D721Med (cell line): ENCODE measurements at regions not wholly inside any gene's neighbourhood (a gene's known extent, or its start where the extent isn't known, plus 50 kb on each side); places are given as distances from the start of the nearest gene placed in this dataset.

Experiments
- DNase-seq: peaks from one replicate; pipeline ENCODE4 v3.0.0; 2011; ENCODE audit warnings: low spot score; ENCODE audit not compliant: insufficient read length
- FAIRE-seq: peaks from 2 replicates; lab custom pipeline; 2011; peaks lifted over from hg19 to GRCh38; lab: Jason Lieb, UNC
- TF ChIP-seq, protein P1 (sequence below): IDR thresholded peaks from 2 replicates; pipeline ENCODE4 v1.5.1; 2012; ENCODE audit warnings: mild to moderate bottlenecking, control low read depth; ENCODE audit not compliant: insufficient read depth; ENCODE audit errors: missing control alignments

GRCh38 chr5:135135530-135136226 lies 101.7 kb upstream of the PITX1 start:
- no peak for DNase-seq
- no peak for FAIRE-seq
- TF ChIP-seq, protein P1, sequence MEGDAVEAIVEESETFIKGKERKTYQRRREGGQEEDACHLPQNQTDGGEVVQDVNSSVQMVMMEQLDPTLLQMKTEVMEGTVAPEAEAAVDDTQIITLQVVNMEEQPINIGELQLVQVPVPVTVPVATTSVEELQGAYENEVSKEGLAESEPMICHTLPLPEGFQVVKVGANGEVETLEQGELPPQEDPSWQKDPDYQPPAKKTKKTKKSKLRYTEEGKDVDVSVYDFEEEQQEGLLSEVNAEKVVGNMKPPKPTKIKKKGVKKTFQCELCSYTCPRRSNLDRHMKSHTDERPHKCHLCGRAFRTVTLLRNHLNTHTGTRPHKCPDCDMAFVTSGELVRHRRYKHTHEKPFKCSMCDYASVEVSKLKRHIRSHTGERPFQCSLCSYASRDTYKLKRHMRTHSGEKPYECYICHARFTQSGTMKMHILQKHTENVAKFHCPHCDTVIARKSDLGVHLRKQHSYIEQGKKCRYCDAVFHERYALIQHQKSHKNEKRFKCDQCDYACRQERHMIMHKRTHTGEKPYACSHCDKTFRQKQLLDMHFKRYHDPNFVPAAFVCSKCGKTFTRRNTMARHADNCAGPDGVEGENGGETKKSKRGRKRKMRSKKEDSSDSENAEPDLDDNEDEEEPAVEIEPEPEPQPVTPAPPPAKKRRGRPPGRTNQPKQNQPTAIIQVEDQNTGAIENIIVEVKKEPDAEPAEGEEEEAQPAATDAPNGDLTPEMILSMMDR = no peak

DNA sequence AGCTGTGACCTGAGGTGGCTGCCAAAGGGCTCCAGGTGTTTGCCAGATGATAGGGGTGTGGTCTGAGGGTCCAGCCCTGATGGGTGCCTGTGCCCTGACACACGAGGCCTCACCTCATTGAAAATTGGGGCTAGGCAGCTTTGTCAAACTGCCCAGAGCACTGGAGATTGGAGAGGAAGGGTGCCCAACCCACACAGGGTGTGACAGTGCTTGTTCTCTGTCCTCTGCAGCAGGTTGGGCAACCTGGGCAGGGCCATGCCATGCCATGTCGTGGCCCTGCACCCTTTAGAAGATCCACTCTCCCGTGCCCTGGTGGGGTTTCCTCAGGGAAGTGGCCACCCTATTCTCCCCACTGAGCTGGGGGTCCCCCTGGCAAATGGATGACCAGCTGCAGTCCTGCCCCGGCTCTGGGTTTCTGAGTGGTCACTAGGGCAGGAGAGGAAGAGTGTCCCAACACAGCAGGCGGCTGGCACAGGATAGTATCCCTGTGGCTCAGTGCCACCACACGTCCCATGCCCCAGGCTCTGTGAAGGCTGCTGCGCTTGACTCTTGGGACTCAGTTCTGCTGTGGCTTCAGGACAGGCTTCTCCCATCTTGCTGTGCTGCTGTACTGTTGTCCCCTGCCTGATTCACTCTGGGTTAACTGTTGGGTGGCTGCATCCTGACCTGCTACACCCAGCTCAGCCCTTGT lies 100.8 kb upstream of the PITX1 start:
- FAIRE-seq = no peak
- DNase-seq = no peak
- TF ChIP-seq, protein P1 = no peak

GRCh38 chr5:135133698-135134515 lies 99.9 kb upstream of the PITX1 start:
- TF ChIP-seq, protein P1 = no peak
- FAIRE-seq = no peak
- no peak for DNase-seq

- FAIRE-seq (no peak), DNase-seq (no peak)
- TF ChIP-seq, protein P1 = no peak
Measured at GRCh38 chr5:135133181-135133580, 99.2 kb upstream of the PITX1 start.

- no peak for DNase-seq
- no peak for FAIRE-seq
- TF ChIP-seq, protein P1 = no peak
Measured at GRCh38 chr5:135131801-135132680, 98.0 kb upstream of the PITX1 start.
